Activated CD4-positive, alpha-beta memory T cell treated with anti-CD3 and anti-CD28 coated beads, Interleukin-2, amount 10 ng/mL, durations not matched to agents 7 days and 5 days (primary cell): ENCODE measurements at regions not wholly inside any gene's neighbourhood (a gene's known extent, or its start where the extent isn't known, plus 50 kb on each side); places are given as distances from the start of the nearest gene placed in this dataset.

ENCODE experiments used
- CTCF ChIA-PET: fragments of 350-600 bp; sonication (Branson Sonifier 250); formaldehyde crosslinking; loops from one replicate; lab custom pipeline; 2021; ENCODE audit warnings: antibody characterized with exemption, inconsistent platforms; lab: Charles Lee
- POLR2A ChIA-PET: fragments of 350-600 bp; sonication (Branson Sonifier 250); formaldehyde crosslinking; loops from one replicate; lab custom pipeline; 2021; ENCODE audit warnings: antibody characterized with exemption; lab: Charles Lee
- DNase-seq: peaks from one replicate; pipeline ENCODE4 v3.0.0-alpha.2; 2020
- H3K27ac Mint-ChIP-seq: one replicate; pipeline ENCODE4 v1.8.0; 2021; ENCODE audit warnings: mild to moderate bottlenecking, mixed read lengths
- H3K27me3 Mint-ChIP-seq: one replicate; pipeline ENCODE4 v1.8.0; 2021; ENCODE audit warnings: mixed read lengths
- H3K36me3 Mint-ChIP-seq: one replicate; pipeline ENCODE4 v1.8.0; 2021; ENCODE audit warnings: low read depth, mixed read lengths
- H3K4me1 Mint-ChIP-seq: one replicate; pipeline ENCODE4 v1.8.0; 2021; ENCODE audit warnings: mixed read lengths
- H3K4me3 Mint-ChIP-seq: one replicate; pipeline ENCODE4 v1.8.0; 2021; ENCODE audit warnings: mild to moderate bottlenecking, mixed read lengths
- H3K9me3 Mint-ChIP-seq: one replicate; pipeline ENCODE4 v1.8.0; 2021; ENCODE audit warnings: mixed read lengths

GRCh38 chr4:58191109-58191508 lies 1080.9 kb upstream of the IGFBP7 start:
- Mint-ChIP-seq H3K27me3 (no peaks in the 10 kb centered on the region), H3K4me1 (no peaks in the 10 kb centered on the region), H3K4me3 (no peak overlapping the region), H3K27ac (no peak overlapping the region), H3K36me3 (no peaks in the 10 kb centered on the region), H3K9me3 (peaks cover 16% of the 10 kb centered on the region)
- CTCF ChIA-PET: no interaction called here
- DNase-seq: no peak
- POLR2A ChIA-PET: no interaction called here

- Mint-ChIP-seq H3K27me3 (no peaks in the 10 kb centered on the region), H3K4me1 (no peaks in the 10 kb centered on the region), H3K4me3 (no peak overlapping the region), H3K27ac (no peak overlapping the region), H3K36me3 (no peaks in the 10 kb centered on the region), H3K9me3 (peaks cover 14% of the 10 kb centered on the region)
- ChIA-PET POLR2A (no interaction called here), CTCF (no interaction called here)
- DNase-seq: no peak
Observed at GRCh38 chr4:58188316-58188715, 1078.1 kb upstream of the IGFBP7 start.

- Mint-ChIP-seq H3K27ac (no peak overlapping the region), H3K4me1 (no peaks in the 10 kb centered on the region), H3K4me3 (no peak overlapping the region), H3K27me3 (no peaks in the 10 kb centered on the region), H3K9me3 (peaks cover 4% of the 10 kb centered on the region), H3K36me3 (no peaks in the 10 kb centered on the region)
- ChIA-PET CTCF (no interaction called here), POLR2A (no interaction called here)
- no peak for DNase-seq
Observed at GRCh38 chr4:58175024-58175423, 1064.8 kb upstream of the IGFBP7 start.

GRCh38 chr4:58166490-58166889 lies 1056.3 kb upstream of the IGFBP7 start:
- Mint-ChIP-seq H3K36me3 (no peaks in the 10 kb centered on the region), H3K4me1 (no peaks in the 10 kb centered on the region), H3K9me3 (peaks cover 13% of the 10 kb centered on the region), H3K27ac (no peak overlapping the region), H3K27me3 (no peaks in the 10 kb centered on the region), H3K4me3 (no peak overlapping the region)
- CTCF ChIA-PET: no interaction called here
- POLR2A ChIA-PET: no interaction called here
- DNase-seq: no peak

- Mint-ChIP-seq H3K4me3 (no peak overlapping the region), H3K9me3 (peaks cover 4% of the 10 kb centered on the region), H3K4me1 (no peaks in the 10 kb centered on the region), H3K27me3 (no peaks in the 10 kb centered on the region), H3K36me3 (no peaks in the 10 kb centered on the region), H3K27ac (no peak overlapping the region)
- DNase-seq: no peak
- CTCF ChIA-PET: no interaction called here
- POLR2A ChIA-PET: no interaction called here
Observed at GRCh38 chr4:58163156-58163555, 1053.0 kb upstream of the IGFBP7 start.

GRCh38 chr4:58149404-58150085 lies 1039.4 kb upstream of the IGFBP7 start:
- no peak overlapping the region for H3K4me3 Mint-ChIP-seq
- H3K27ac Mint-ChIP-seq: no peak overlapping the region
- no peaks in the 10 kb centered on the region for H3K4me1 Mint-ChIP-seq
- ChIA-PET POLR2A (no interaction called here), CTCF (no interaction called here)
- H3K36me3 Mint-ChIP-seq: no peaks in the 10 kb centered on the region
- DNase-seq: no peak
- peaks cover 4% of the 10 kb centered on the region for H3K9me3 Mint-ChIP-seq
- no peaks in the 10 kb centered on the region for H3K27me3 Mint-ChIP-seq

GRCh38 chr4:58144721-58145120 lies 1034.5 kb upstream of the IGFBP7 start:
- Mint-ChIP-seq H3K4me1 (no peaks in the 10 kb centered on the region), H3K4me3 (no peak overlapping the region), H3K9me3 (peaks cover 3% of the 10 kb centered on the region), H3K27ac (no peak overlapping the region), H3K36me3 (no peaks in the 10 kb centered on the region), H3K27me3 (no peaks in the 10 kb centered on the region)
- no peak for DNase-seq
- ChIA-PET CTCF (no interaction called here), POLR2A (no interaction called here)

GRCh38 chr4:58138786-58139668 lies 1028.8 kb upstream of the IGFBP7 start:
- no peak overlapping the region for H3K4me3 Mint-ChIP-seq
- POLR2A ChIA-PET: no interaction called here
- no peaks in the 10 kb centered on the region for H3K4me1 Mint-ChIP-seq
- H3K36me3 Mint-ChIP-seq: no peaks in the 10 kb centered on the region
- CTCF ChIA-PET: no interaction called here
- H3K27me3 Mint-ChIP-seq: no peaks in the 10 kb centered on the region
- H3K27ac Mint-ChIP-seq: no peak overlapping the region
- H3K9me3 Mint-ChIP-seq: peaks cover 3% of the 10 kb centered on the region
- no peak for DNase-seq

GRCh38 chr4:58136604-58137003 lies 1026.4 kb upstream of the IGFBP7 start:
- H3K9me3 Mint-ChIP-seq: peaks cover 2% of the 10 kb centered on the region
- DNase-seq: no peak
- no peaks in the 10 kb centered on the region for H3K36me3 Mint-ChIP-seq
- CTCF ChIA-PET: no interaction called here
- no peaks in the 10 kb centered on the region for H3K4me1 Mint-ChIP-seq
- H3K4me3 Mint-ChIP-seq: no peak overlapping the region
- POLR2A ChIA-PET: no interaction called here
- H3K27ac Mint-ChIP-seq: no peak overlapping the region
- H3K27me3 Mint-ChIP-seq: no peaks in the 10 kb centered on the region

- H3K36me3 Mint-ChIP-seq: no peaks in the 10 kb centered on the region
- no peaks in the 10 kb centered on the region for H3K4me1 Mint-ChIP-seq
- no peak for DNase-seq
- H3K4me3 Mint-ChIP-seq: no peak overlapping the region
- ChIA-PET CTCF (no interaction called here), POLR2A (no interaction called here)
- H3K9me3 Mint-ChIP-seq: peaks cover 4% of the 10 kb centered on the region
- no peak overlapping the region for H3K27ac Mint-ChIP-seq
- no peaks in the 10 kb centered on the region for H3K27me3 Mint-ChIP-seq
Observed at GRCh38 chr4:58127680-58128079, 1017.5 kb upstream of the IGFBP7 start.

- no peaks in the 10 kb centered on the region for H3K4me1 Mint-ChIP-seq
- H3K27me3 Mint-ChIP-seq: no peaks in the 10 kb centered on the region
- no peaks in the 10 kb centered on the region for H3K9me3 Mint-ChIP-seq
- CTCF ChIA-PET: no interaction called here
- DNase-seq: no peak
- POLR2A ChIA-PET: no interaction called here
- no peak overlapping the region for H3K27ac Mint-ChIP-seq
- no peaks in the 10 kb centered on the region for H3K36me3 Mint-ChIP-seq
- no peak overlapping the region for H3K4me3 Mint-ChIP-seq
Observed at GRCh38 chr4:58119298-58119697, 1009.1 kb upstream of the IGFBP7 start.

- H3K27me3 Mint-ChIP-seq: no peaks in the 10 kb centered on the region
- ChIA-PET POLR2A (no interaction called here), CTCF (no interaction called here)
- no peak overlapping the region for H3K4me3 Mint-ChIP-seq
- no peaks in the 10 kb centered on the region for H3K9me3 Mint-ChIP-seq
- H3K27ac Mint-ChIP-seq: no peak overlapping the region
- H3K36me3 Mint-ChIP-seq: no peaks in the 10 kb centered on the region
- no peak for DNase-seq
- no peaks in the 10 kb centered on the region for H3K4me1 Mint-ChIP-seq
Observed at GRCh38 chr4:58113126-58113525, 1002.9 kb upstream of the IGFBP7 start.

GRCh38 chr4:58111818-58112217 lies 1001.6 kb upstream of the IGFBP7 start:
- no peaks in the 10 kb centered on the region for H3K36me3 Mint-ChIP-seq
- H3K27me3 Mint-ChIP-seq: no peaks in the 10 kb centered on the region
- H3K9me3 Mint-ChIP-seq: no peaks in the 10 kb centered on the region
- CTCF ChIA-PET: no interaction called here
- H3K4me1 Mint-ChIP-seq: no peaks in the 10 kb centered on the region
- POLR2A ChIA-PET: no interaction called here
- no peak for DNase-seq
- no peak overlapping the region for H3K4me3 Mint-ChIP-seq
- H3K27ac Mint-ChIP-seq: no peak overlapping the region

GRCh38 chr4:58093352-58093751 lies 983.2 kb upstream of the IGFBP7 start:
- H3K9me3 Mint-ChIP-seq: no peaks in the 10 kb centered on the region
- H3K27me3 Mint-ChIP-seq: no peaks in the 10 kb centered on the region
- H3K27ac Mint-ChIP-seq: no peak overlapping the region
- POLR2A ChIA-PET: no interaction called here
- no peak for DNase-seq
- CTCF ChIA-PET: no interaction called here
- no peak overlapping the region for H3K4me3 Mint-ChIP-seq
- H3K4me1 Mint-ChIP-seq: no peaks in the 10 kb centered on the region
- no peaks in the 10 kb centered on the region for H3K36me3 Mint-ChIP-seq
